ENCODE measurements at regions not wholly inside any gene's neighbourhood (a gene's known extent, or its start where the extent isn't known, plus 50 kb on each side); places are given as distances from the start of the nearest gene placed in this dataset.
A peak's percentile ranks its signal among the peaks of the same experiment; 100 is the strongest.

GRCh38 chr18:22551536-22552151, 133.9 kb upstream of the CTAGE1 start:
- Histone ChIP-seq H3K9me3 (no peaks in the 10 kb centered on the region), H3K4me3 (no peak overlapping the region), H3K4me1 (no peaks in the 10 kb centered on the region), H3K27me3 (ENCODE audit: insufficient read depth in 3 of 3, low read length in 2 of 3) (peaks cover 0 to 3% (median 0%) of the 10 kb centered on the region in 3 donors), H3K27ac (no peak overlapping the region), H3K36me3 (ENCODE audit: insufficient read depth in 1 of 2, low read depth in 1 of 2) (no peaks in the 10 kb centered on the region)
- 64 to 71% (median 67%) methylated on average over 5 of the region's 5 CpGs for WGBS, 3 donors
- DNase-seq = no peak
- TF ChIP-seq CTCF (IDR thresholded peaks at IDR 0.05) = no peak
- ATAC-seq = no peak
- intact Hi-C loops (cut with DNase I) = no loop called here

DNA sequence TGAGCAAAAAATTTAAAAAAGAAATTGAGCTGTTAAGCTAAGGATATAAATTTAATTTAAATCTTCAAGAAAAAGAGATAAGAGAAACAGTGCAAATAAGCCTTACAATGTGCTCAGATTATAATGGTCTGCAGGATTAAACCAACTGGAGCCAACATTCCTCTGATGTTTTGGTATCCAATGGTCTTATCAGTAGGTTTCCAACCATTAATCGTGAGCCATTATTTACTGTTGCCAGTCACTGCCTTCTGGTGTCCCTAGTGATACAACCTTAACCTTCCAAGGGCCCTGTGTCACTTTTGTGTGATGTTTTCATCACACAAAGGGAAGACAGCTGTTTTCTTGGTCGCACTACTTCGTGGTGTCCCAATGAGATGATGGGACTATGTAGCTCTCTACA, 134.5 kb upstream of the CTAGE1 start:
- Histone ChIP-seq H3K4me1 (no peaks in the 10 kb centered on the region), H3K27ac (no peak overlapping the region), H3K36me3 (ENCODE audit: insufficient read depth in 1 of 2, low read depth in 1 of 2) (no peaks in the 10 kb centered on the region), H3K4me3 (no peak overlapping the region), H3K9me3 (no peaks in the 10 kb centered on the region), H3K27me3 (ENCODE audit: insufficient read depth in 3 of 3, low read length in 2 of 3) (peaks cover 0 to 3% (median 0%) of the 10 kb centered on the region in 3 donors)
- DNase-seq (no peak), ATAC-seq (no peak)
- no peak for TF ChIP-seq CTCF (IDR thresholded peaks at IDR 0.05)
- intact Hi-C loops (cut with DNase I) = no loop called here
- 39 to 54% (median 48%) methylated on average over 3 of the region's 3 CpGs for WGBS, 3 donors

GRCh38 chr18:22552899-22553460, 135.3 kb upstream of the CTAGE1 start:
- 74 to 78% (median 77%) methylated on average over 3 of the region's 3 CpGs for WGBS, 3 donors
- TF ChIP-seq CTCF (IDR thresholded peaks at IDR 0.05) = no peak
- no peak overlapping the region for H3K27ac ChIP-seq
- no peak overlapping the region for H3K4me3 ChIP-seq
- no peak for ATAC-seq
- intact Hi-C loops (cut with DNase I) = no loop called here
- H3K9me3 ChIP-seq = no peaks in the 10 kb centered on the region
- peaks cover 0 to 9% (median 0%) of the 10 kb centered on the region in 3 donors for H3K27me3 ChIP-seq (ENCODE audit: insufficient read depth in 3 of 3, low read length in 2 of 3)
- H3K36me3 ChIP-seq (ENCODE audit: insufficient read depth in 1 of 2, low read depth in 1 of 2) = no peaks in the 10 kb centered on the region
- DNase-seq = no peak
- no peaks in the 10 kb centered on the region for H3K4me1 ChIP-seq

DNA sequence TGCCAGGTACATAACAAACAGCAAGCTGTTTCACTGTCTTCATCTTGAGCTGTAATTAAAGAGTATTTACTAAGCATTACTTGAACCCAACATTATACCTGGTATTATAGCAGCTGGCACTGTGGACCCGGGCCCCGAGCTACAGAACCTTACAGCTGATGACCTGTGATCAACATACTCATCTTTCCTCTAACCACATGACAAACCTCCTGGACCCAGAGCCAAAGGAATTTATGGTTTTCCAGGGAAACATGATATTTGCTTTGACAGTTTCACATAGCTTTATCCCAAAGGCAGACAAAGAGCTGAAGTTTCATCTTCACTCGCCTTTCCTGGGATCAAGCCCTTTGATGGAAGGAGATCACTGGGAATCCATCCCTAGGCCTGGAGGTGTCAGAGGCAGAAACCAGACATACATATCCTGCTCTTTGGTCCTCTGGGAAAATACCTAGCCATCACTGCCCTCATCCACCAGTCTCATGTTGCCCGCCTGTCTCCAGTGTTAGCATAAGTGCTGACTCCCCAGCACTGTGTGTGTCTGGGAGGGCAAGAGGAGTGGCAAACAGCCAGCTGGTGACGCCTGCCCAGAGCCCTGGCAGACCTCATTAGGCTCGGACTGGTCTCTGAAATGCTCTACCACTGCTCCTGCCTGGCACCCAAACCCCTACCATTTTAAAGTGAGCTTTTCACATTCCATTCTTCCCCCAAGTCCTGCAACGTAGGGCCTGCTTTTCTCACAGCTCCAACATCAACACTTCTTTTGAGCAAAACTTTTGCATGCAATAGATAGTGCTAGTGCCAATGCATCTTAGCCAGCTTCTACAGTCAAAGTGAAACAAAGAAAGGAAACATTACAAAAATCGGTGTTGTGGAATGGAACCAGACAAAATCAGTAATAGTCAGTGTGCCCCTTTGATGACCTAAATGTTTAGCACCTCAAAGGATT, 138.8 kb upstream of the CTAGE1 start:
- no peak for TF ChIP-seq CTCF (IDR thresholded peaks at IDR 0.05)
- intact Hi-C loops (cut with DNase I) = no loop called here
- DNase-seq = peak in 1 of 2 donors; percentile 39

More for the DNA sequence above, 138.8 kb upstream of the CTAGE1 start:
- ATAC-seq = no peak
- H3K4me1 ChIP-seq = no peaks in the 10 kb centered on the region
- H3K9me3 ChIP-seq = no peaks in the 10 kb centered on the region
- 41 to 48% (median 47%) methylated on average over 8 of the region's 8 CpGs for WGBS, 3 donors
- H3K36me3 ChIP-seq (ENCODE audit: insufficient read depth in 1 of 2, low read depth in 1 of 2) = no peaks in the 10 kb centered on the region
- H3K27me3 ChIP-seq (ENCODE audit: insufficient read depth in 3 of 3, low read length in 2 of 3) = peaks cover 0 to 34% (median 0%) of the 10 kb centered on the region in 3 donors
- H3K4me3 ChIP-seq = no peak overlapping the region
- no peak overlapping the region for H3K27ac ChIP-seq

Measured in psoas muscle (tissue), 7 donors.